Left cardiac atrium (tissue), 4 donors: ENCODE measurements at regions not wholly inside any gene's neighbourhood (a gene's known extent, or its start where the extent isn't known, plus 50 kb on each side); places are given as distances from the start of the nearest gene placed in this dataset.
A peak's percentile ranks its signal among the peaks of the same experiment; 100 is the strongest.
"Not testable (repeated sequence)": the region's sequence is repeated elsewhere in the genome, so short reads cannot be mapped to it uniquely, and the experiment has no call there.

Experiments
- ATAC-seq, 2 donors: fragments of 200-7000 bp; cut with Tn5 transposase; one replicate each; pipeline ENCODE4 v1.9.1; 2020; ENCODE audit warnings: mild to moderate bottlenecking in 2 of 2, moderate library complexity in 2 of 2
- DNase-seq: peaks from one replicate; pipeline ENCODE4 v3.0.0-alpha.2; 2020
- intact Hi-C, 2 donors: fragments of 100-400 bp; cut with DNase I; formaldehyde crosslinking; loops; one replicate each; pipeline versions ENCODE4 v1.14.1 to v1.15.1; 2022 to 2023
- donor health status: DM: no; HTN: yes; CAD: no.
- donor health status: DM: no; HTN: yes; CAD: no; lungs with severe emphysema.
- donor health status: DM: yes; HTN: yes; CAD: no.
- donor health status: Dilated cardiomyopathy.

DNA sequence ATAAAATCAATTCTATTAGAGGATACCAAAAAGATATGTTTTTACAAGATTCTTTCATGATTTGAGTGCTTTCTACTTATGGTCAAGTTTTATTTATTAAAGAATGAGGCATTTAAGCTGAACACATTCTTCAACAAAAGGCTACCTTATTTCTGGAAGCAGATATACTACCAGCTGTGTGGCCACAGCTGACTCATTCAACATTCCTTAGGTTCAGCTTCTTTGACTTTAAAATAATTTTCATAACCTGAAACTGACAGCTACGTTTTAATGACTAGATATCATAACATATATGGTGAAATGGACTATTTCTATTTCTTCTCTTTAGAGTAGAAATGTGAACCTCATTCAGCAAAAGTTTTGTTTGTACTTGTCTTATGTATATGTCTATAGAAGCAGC lies 414.2 kb upstream of the SEMA3C start:
- intact Hi-C loops: no loop called here
- ATAC-seq (no peak), DNase-seq (no peak)

DNA sequence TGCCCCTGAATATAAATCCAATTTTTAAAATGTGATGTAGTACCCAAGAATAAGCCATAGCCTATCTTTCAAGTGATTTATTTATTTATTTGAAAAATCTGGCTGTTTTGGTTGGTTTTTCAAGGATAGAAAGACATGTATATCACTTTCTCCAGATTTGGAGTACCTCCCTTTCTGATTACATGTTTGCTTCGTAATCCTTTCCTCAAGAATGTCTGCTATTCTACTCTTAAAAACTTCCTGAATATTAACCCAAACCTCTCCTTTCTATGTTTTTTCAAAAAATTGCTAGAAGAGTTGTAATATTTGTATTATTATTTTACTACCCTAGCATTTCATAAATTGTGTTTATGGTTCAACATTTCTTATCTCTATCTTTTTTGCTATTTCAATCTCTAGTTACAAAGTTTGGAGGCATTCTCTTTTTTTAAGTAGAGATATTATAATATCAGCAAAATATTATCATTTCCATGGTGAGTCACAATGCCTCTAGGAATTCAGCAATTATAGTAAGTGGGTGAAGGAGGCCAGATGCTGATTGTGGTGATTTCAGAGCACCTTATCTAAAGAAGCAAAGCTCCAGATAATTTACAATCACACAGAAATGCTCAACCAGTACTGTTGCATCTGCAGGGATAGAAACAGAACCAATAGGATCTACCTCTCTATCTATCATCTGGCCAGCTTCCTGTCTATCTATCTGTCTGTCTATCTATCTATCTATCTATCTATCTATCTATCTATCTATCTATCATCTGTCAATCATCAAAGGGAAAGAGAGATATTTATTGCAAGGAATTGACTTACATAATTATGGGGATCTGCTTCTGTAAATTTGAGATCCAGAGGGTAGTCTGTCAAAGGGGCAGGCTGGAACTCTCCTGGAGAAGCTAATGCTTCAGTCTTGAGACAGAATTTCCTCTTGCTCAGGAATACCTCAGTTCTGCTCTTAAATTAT lies 412.5 kb upstream of the SEMA3C start:
- intact Hi-C loops: no loop called here
- DNase-seq (no peak), ATAC-seq (peak in 1 of 2 donors; percentile 62)

DNA sequence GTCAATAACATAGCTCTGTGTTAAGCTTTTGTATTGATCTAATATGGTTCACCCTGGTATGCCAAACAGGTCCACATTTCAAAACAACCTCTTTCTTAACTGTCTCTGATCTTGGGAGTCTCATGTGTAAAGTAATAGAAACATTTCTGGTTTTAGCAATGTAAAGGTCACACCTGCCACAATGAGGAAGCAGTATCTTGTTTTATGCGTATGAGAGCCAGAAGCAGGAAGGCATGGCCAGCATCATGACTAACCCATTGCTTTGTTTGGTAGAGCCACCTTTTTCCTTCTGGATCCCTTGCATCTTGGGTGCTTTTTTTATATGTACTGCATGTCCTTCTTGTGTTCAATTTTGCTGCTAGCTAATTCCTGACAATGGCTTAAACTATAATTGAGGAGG lies 411.3 kb upstream of the SEMA3C start:
- intact Hi-C loops: no loop called here
- ATAC-seq (no peak), DNase-seq (no peak)

DNA sequence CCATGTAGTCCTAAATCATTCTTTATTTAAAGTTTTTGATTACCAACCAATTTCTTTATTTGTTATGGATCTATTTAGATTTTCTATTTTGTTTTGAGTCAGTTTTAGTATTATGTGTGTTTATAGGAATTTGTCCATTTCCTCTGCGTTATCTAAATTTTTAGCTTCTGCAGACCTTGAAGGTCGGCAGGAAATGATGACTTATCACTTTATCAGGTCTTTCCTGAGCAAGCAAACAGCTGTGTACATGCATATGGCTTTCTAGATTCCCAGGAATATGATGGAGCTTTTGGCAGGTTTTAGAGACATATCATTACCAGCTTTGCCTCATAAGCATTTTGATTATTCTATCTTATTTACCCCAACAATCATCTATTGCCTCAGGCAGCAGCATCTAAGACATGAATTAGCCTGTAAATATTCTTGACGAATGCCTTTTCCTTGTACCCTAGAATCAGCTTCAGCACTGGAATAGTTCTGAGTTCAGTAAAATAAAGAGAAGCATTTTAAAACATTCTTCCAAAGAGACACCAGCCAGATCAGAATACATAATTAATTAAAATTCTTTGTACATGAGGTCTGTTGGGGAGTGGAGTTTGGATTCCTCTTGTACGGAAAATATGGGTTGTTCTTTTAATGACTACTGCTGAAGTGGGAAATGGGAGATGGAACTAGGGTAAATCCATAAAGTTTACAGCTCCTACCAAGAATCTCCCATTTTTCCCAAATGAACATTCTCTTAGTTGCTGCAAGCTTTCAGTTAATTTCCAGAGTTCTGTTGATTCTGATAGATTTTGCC lies 408.8 kb upstream of the SEMA3C start:
- ATAC-seq (no peak), DNase-seq (no peak)
- intact Hi-C loops: no loop called here

DNA sequence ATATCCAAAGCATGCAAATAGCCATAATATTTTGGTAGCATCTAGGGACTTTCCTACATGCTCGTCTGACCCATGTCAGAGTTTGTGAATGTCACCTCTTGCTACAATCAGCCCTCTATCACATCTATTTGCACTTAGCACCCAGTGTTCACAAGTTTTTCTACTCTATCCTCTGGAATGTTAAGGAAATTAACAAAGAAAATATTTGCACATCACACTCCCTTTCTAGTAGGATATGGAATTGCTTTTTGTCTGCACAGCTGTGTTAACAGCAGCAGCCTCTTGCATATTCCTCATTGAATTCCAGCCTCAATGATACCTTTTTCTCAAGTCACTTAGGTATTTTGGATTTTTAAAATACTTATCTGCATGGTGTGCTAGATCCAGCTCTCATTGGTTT lies 403.1 kb upstream of the SEMA3C start:
- no peak for ATAC-seq
- no peak for DNase-seq
- intact Hi-C loops: no loop called here

DNA sequence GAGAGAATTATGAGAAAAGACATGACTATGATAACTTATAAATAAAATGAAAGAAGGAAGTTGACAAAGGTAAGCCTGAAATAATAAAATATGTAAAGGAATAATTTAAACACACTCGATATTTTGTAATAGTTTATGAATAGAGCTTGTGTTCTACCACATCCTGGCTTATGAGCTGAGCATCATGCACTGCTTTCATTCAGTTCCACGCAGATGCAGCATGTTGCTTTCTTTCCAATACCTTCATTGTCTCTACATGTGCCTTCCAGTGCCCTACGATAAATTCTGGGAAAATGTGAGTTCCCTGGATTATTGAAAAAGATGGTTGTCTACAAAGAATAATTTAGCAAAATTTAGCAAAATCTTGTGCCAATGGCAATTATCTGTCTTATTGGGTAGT lies 398.9 kb upstream of the SEMA3C start:
- DNase-seq: no peak
- intact Hi-C loops: no loop called here
- no peak for ATAC-seq

DNA sequence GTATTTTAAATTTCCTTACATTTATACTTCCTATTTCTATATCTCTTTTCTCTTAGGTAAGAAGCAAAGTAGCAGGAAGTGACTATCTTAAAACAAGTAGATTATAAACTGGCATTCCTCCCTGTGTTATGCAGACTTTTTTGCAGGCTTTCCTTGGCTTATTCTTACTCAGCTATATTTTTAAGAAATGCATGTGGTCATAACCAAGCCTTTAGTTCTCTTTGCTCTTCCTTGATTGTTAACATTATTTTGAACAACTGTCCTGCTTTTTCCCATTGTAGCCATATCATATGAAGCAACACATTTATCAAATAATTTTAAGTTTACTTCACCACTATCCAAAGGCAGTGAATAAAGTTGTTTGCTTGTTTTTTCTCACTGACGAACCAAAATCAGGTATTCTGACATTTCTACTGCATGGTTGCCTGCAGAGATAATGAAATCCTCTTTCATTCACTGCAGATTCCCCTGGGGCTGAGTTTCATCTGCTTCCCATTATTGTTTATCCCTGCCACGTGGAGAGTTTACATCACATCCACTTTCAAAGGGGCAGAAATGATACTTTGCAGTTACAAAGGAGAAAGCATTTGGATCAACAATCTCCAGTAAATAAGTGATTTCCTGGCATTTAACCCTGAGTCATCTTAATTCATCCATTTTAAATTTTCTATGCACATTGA lies 389.9 kb upstream of the SEMA3C start:
- intact Hi-C loops: no loop called here
- DNase-seq: no peak
- ATAC-seq: no peak

DNA sequence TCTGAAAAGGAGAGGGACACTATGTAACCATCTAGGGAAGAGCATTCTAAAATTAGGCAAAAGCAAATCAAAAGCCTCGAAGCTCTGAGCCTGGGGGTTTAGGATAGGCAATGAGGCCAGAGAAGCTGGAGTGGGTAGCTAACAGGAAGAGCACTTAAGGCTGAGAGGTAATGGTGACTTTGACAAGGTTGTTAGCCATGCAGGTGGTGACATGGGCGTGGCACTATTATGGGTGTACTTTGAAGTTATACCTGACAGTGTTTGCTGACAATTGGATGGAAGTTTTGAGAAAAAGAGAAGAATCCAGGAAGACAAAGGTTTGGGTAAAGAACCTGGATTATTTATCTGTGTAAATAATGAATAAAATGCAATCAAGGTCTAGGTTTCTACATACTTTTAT lies 383.0 kb upstream of the SEMA3C start:
- no peak for ATAC-seq
- intact Hi-C loops: no loop called here
- no peak for DNase-seq

DNA sequence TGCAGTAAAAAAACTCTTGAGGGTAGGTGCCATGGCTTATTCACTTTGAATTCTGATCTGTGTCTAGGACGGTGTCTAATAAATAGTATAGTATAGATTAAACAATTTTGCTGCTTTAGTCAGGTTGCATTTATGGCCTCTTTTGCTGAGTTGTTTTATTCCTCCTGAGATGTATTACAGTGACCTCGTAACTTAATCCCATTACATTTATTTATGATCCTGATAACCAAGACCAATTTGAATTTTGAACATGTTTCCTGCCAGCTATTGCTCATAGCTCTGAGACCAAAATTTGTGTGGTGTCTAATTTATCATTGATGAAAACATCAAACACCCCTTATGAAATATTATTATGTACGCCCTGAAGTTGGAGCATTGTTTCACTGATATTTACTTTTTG lies 381.9 kb upstream of the SEMA3C start:
- no peak for ATAC-seq
- intact Hi-C loops: no loop called here
- DNase-seq: no peak

DNA sequence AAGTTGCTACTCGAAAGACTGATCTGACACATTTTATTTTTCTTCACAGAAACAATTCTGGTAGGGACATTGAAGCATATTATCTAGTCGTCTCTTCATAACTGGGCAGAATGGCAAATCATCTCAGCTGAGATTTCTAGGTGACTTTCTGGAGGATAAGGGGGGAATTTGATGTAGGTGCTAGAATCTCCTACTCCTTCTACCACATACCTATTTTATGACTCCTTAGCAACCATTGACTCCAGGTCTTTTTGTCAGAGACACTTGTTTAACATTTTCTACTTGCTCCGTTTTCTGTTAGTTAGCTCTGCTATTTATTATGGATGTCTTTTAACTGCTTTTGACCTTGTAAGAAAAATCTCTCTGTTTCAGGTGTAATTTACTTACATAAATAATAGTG lies 380.9 kb upstream of the SEMA3C start:
- ATAC-seq: peak in 1 of 2 donors; percentile 46
- intact Hi-C loops: no loop called here
- no peak for DNase-seq

DNA sequence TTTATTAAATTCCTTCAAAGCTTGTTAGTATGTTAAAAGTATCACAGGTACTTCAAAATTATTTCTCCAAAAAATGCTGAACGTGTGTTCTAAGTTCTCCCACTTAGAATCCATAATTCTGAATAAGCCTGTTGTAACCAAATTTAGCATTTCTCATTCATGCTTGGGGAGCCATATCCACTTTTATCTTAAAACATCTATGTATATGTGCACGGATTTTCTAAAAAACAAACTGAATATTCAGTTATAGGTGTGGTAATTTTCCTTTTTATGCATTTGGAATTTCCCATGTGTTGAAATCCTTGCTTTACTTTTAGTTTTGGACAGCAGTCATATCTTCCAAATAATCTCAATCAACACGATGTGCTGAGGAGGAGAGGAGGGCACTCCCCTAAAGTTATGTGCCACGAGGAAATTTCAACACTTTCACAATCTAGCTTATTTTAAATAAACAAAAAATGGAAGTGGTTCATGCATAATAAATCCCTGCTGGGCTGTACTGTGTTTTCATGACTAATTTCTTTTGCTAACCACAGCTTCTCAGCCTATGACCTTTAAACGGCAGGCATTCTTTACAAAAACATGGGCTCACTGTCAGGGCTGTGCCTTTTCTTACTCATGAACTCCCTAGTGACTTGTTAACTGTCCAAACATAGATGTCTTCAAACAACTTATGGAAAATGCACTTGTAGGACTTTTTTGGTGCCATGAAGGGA lies 380.3 kb upstream of the SEMA3C start:
- ATAC-seq (peak; percentile 44 to 97), DNase-seq (no peak)
- intact Hi-C loops: no loop called here

DNA sequence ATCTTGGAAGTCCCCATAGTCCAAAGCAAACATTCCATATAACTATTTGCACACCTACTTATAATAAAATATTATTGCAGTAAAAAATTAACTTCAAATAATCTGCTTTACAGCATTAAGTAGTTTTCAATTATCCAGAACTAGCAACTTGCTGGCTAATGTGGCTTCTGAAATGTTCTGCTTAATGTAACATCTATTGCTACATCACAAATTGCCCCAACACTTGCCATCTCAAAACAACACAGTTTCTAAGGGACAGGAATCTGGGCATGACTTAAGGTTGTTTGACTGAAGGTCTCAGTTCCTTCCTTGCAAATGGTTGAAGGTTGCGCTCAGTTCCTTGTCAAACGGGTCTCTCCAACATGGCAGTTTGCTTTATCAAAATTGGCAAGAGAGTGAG lies 378.5 kb upstream of the SEMA3C start:
- DNase-seq (no peak), ATAC-seq (no peak)
- intact Hi-C loops: no loop called here

DNA sequence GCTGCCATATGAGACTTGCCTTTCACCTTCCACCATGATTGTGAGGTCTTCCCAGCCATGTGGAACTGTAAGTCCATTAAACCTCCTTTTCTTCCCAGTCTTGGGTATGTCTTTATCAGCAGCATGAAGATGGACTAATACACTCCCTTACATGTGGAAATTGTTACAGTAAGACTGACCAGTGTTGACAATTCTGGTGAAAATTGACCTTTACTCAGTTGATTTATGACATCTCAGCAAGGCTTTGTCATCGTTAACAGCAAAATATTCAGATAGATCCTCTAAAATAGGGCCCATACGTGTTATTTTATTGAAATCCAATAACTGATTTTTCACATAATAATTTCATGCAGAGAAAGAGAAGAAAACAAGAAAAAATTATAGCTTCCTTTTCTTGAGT lies 377.9 kb upstream of the SEMA3C start:
- DNase-seq (no peak), ATAC-seq (no peak)
- intact Hi-C loops: no loop called here

DNA sequence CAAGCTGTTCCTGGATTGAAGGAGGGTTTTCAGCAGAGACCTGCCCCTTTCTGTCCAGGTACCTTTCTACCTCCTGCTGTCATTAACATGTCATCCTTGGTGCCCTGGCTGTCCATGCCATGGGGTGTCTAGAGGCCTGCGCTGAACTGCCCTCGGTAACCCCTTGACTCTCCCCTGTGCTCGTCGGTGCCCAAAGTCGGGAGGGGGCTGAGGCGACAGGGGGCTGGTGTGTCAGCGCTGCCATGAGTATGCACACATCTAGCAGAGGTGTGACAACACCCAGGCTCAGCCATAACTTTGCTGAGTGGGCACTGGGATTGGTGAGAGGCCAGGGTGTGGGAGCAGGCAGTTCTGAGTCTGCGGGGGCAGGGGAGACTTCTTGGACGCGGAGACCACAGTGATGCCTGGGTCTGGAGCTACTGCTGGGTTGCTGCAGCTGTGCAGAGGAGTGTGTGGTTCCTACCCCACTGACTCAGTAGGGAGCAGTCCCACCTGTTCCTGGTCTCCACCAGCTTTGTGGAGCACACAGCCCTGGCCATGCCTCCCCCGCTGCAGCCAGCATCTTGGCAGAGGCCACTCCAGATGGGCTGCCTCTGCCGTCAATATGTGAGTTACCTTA lies 376.2 kb upstream of the SEMA3C start:
- ATAC-seq (no peak), DNase-seq (no peak)
- intact Hi-C loops: no loop called here

DNA sequence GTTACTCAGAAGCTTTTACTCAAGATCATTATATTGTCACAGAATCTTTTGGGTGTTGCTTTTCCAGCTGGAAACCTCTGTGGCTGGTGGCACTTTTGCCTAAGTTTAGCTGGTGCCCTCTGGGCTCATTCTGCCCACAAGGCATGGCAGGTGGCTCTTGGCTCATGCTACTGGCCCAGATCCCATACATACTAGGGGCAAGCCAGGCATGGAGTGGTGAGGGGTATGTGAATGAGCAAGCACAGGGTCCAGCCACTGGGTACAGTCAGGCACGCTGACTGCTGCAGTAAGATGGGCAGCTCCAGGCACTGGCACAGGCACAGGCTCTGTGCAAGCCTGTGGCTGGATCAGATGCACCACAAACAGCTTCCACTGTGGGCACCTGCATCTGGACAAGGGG lies 375.0 kb upstream of the SEMA3C start:
- no peak for ATAC-seq
- no peak for DNase-seq

DNA sequence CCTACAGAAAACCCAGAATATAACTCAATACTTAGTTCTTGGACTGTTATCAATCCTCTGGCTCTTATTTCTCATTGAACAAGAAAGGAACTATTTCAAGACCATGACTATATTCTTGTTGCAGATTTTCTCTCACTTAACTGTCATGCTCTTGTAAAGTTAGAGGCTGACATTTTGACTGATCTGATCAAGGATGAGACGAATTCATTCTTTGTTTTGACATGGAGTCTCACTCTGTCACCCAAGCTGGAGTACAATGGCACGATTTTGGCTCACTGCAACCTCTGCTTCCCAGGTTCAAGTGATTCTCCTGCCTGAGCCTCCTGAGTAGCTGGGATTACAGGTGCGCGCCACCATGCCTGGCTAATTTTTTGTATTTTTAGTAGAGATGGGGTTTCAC lies 367.9 kb upstream of the SEMA3C start:
- DNase-seq, ATAC-seq, intact Hi-C loops: not testable (repeated sequence)

More for the DNA sequence above, 375.0 kb upstream of the SEMA3C start:
- intact Hi-C loops: no loop called here

DNA sequence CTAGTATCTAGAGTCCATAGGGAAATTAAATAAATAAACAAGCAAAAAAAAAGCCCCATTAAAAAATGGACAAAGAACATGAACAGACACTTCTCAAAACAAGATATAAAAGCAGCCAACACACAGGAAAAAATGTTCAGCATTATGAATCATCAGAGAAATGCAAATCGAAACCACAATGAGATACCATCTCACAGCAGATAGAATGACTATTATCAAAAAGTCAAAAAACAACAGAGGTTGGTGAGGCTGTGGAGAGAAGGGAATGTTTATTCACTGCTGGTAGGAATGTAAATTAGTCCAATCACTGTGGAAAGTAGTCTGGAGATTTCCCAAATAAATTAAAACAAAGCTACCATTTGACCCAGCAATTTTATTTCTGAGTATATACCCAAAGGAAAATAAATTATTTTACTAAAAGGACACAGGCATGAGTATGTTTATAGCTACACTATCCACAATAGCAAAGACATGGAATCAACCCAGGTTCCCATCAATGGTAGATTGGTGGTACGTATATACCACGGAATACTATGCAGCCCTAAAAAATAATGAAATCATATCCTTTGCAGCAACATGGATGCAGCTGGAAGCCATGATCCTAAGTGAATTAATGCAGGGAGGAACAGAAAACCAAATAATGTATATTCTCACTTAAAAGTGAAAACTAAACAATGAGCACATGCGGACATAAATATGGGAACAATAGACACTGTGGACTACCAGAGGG lies 366.5 kb upstream of the SEMA3C start:
- intact Hi-C loops: no loop called here
- ATAC-seq (no peak), DNase-seq (no peak)

DNA sequence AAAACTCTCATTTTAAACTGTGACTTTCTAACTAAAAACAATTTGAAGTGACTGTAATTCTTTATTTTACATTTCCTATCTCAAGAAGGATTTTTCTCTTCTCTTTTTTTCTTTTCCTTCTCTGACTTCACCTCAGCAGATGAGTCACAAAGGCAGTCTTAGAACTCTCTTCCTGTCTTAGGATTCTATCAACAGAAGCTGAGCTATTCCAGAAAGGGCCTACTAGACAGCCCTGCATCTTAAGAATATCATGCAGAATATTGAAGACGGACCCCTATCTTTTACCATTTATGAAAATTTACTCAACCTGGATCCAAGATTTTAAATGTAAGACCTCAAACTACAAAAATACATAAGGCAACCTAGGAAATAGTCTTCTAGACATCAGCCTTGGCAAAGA lies 365.7 kb upstream of the SEMA3C start:
- DNase-seq (no peak), ATAC-seq (no peak)
- intact Hi-C loops: no loop called here
